H9 (cell line): ENCODE measurements at regions not wholly inside any gene's neighbourhood (a gene's known extent, or its start where the extent isn't known, plus 50 kb on each side); places are given as distances from the start of the nearest gene placed in this dataset.

Source experiments
- DNase-seq: peaks from one replicate; pipeline ENCODE4 v3.0.0-alpha.2; 2017
- H2AFZ ChIP-seq: one replicate; pipeline ENCODE4 v1.6.1; 2013; ENCODE audit warnings: mild to moderate bottlenecking, low read length, control low read depth, moderate library complexity
- H2AK5ac ChIP-seq: 2 replicates; pipeline ENCODE4 v1.6.1; 2013; ENCODE audit warnings: low read length, control low read depth, mixed read lengths; ENCODE audit not compliant: insufficient read length
- H2BK120ac ChIP-seq: one replicate; pipeline ENCODE4 v1.6.1; 2013; ENCODE audit warnings: low read depth, mild to moderate bottlenecking, low read length, control low read depth, inconsistent platforms; ENCODE audit not compliant: poor library complexity, severe bottlenecking
- H2BK12ac ChIP-seq: 2 replicates; pipeline ENCODE4 v1.6.1; 2013; ENCODE audit warnings: low read length, control low read depth, mixed read lengths, low read depth; ENCODE audit not compliant: insufficient read length
- H2BK15ac ChIP-seq: 2 replicates; pipeline ENCODE4 v1.6.1; 2013; ENCODE audit warnings: low read depth, low read length, control low read depth
- H2BK20ac ChIP-seq: one replicate; pipeline ENCODE4 v1.6.1; 2013; ENCODE audit warnings: low read depth, mild to moderate bottlenecking, low read length, control low read depth, inconsistent platforms; ENCODE audit not compliant: poor library complexity, severe bottlenecking
- H2BK5ac ChIP-seq: 2 replicates; pipeline ENCODE4 v1.6.1; 2013; ENCODE audit warnings: low read length, control low read depth, mixed read lengths; ENCODE audit not compliant: insufficient read length
- H3K14ac ChIP-seq: 2 replicates; pipeline ENCODE4 v1.6.1; 2013; ENCODE audit warnings: low read length, control low read depth; ENCODE audit not compliant: insufficient read depth
- H3K18ac ChIP-seq: 2 replicates; pipeline ENCODE4 v1.6.1; 2013; ENCODE audit warnings: low read depth, mild to moderate bottlenecking, mixed read lengths, low read length, control low read depth; ENCODE audit not compliant: insufficient read length
- H3K23ac ChIP-seq: 2 replicates; pipeline ENCODE4 v1.6.1; 2013; ENCODE audit warnings: low read length, control low read depth, mixed read lengths, low read depth; ENCODE audit not compliant: insufficient read length
- H3K23me2 ChIP-seq: 2 replicates; pipeline ENCODE4 v1.6.1; 2013; ENCODE audit warnings: low read depth, mild to moderate bottlenecking, mixed read lengths, low read length, control low read depth; ENCODE audit not compliant: insufficient read length, poor library complexity, severe bottlenecking
- H3K27ac ChIP-seq: 2 replicates; pipeline ENCODE4 v1.5.1; 2013; ENCODE audit warnings: low read length, control low read depth, mixed read lengths, low read depth; ENCODE audit not compliant: insufficient read length
- H3K27me3 ChIP-seq: 2 replicates; pipeline ENCODE4 v1.6.1; 2013; ENCODE audit warnings: low read length, control low read depth, inconsistent platforms; ENCODE audit not compliant: insufficient read depth
- H3K4ac ChIP-seq: 2 replicates; pipeline ENCODE4 v1.6.1; 2013; ENCODE audit warnings: low read depth, mild to moderate bottlenecking, control low read depth, inconsistent platforms, low read length, moderate library complexity
- H3K4me1 ChIP-seq: 2 replicates; pipeline ENCODE4 v1.6.1; 2013; ENCODE audit warnings: low read length, control low read depth, inconsistent platforms; ENCODE audit not compliant: insufficient read depth
- H3K4me2 ChIP-seq: 2 replicates; pipeline ENCODE4 v1.6.1; 2013; ENCODE audit warnings: low read length, control low read depth, mixed read lengths; ENCODE audit not compliant: insufficient read length, insufficient read depth
- H3K56ac ChIP-seq: 2 replicates; pipeline ENCODE4 v1.6.1; 2013; ENCODE audit warnings: low read depth, mild to moderate bottlenecking, mixed read lengths, low read length, control low read depth; ENCODE audit not compliant: insufficient read length
- H3K79me1 ChIP-seq: 2 replicates; pipeline ENCODE4 v1.6.1; 2013; ENCODE audit warnings: low read depth, mild to moderate bottlenecking, moderate library complexity, low read length, control low read depth, inconsistent platforms; ENCODE audit not compliant: insufficient read depth, poor library complexity, severe bottlenecking
- H3K79me2 ChIP-seq: 2 replicates; pipeline ENCODE4 v1.6.1; 2013; ENCODE audit warnings: low read length, control low read depth, inconsistent platforms; ENCODE audit not compliant: insufficient read depth
- H3K9ac ChIP-seq: 2 replicates; pipeline ENCODE4 v1.6.1; 2013; ENCODE audit warnings: low read length, control low read depth, mixed read lengths; ENCODE audit not compliant: insufficient read length; ENCODE audit errors: extremely low read depth
- H3K9me3 ChIP-seq: one replicate; pipeline ENCODE4 v1.6.1; 2013; ENCODE audit warnings: low read depth, low read length, inconsistent platforms; ENCODE audit not compliant: control insufficient read depth
- H3T11ph ChIP-seq: one replicate; pipeline ENCODE4 v1.6.1; 2013; ENCODE audit warnings: mild to moderate bottlenecking, low read length, control low read depth, inconsistent platforms
- H4K20me1 ChIP-seq: one replicate; pipeline ENCODE4 v1.6.1; 2013; ENCODE audit not compliant: control insufficient read depth, insufficient read length, insufficient read depth
- H4K5ac ChIP-seq: 2 replicates; pipeline ENCODE4 v1.6.1; 2013; ENCODE audit warnings: low read depth, mild to moderate bottlenecking, mixed read lengths, low read length, control low read depth; ENCODE audit not compliant: insufficient read length
- H4K8ac ChIP-seq: replicated peaks from 2 replicates; pipeline ENCODE4 v1.6.1; 2013; ENCODE audit warnings: low read length, control low read depth, mixed read lengths, low read depth; ENCODE audit not compliant: insufficient read length
- H4K91ac ChIP-seq: 2 replicates; pipeline ENCODE4 v1.6.1; 2013; ENCODE audit warnings: low read depth, mild to moderate bottlenecking, moderate library complexity, mixed read lengths, low read length, control low read depth; ENCODE audit not compliant: insufficient read length
- H3K27ac Mint-ChIP-seq, 3 experiments: 2 replicates in 2 of 3; 3 replicates in 1 of 3; pipeline ENCODE4 v1.8.0; 2020 to 2021; ENCODE audit warnings: mixed read lengths in 3 of 3, mild to moderate bottlenecking in 1 of 3, moderate library complexity in 1 of 3
- H3K27me3 Mint-ChIP-seq: 2 replicates; pipeline ENCODE4 v1.8.0; 2021; ENCODE audit warnings: low read depth, mild to moderate bottlenecking, moderate library complexity, mixed read lengths
- H3K36me3 Mint-ChIP-seq, 3 experiments: 2 replicates in 2 of 3; 3 replicates in 1 of 3; pipeline ENCODE4 v1.8.0; 2020 to 2021; ENCODE audit warnings: low read depth in 3 of 3, mixed read lengths in 3 of 3; ENCODE audit not compliant: insufficient read depth in 1 of 3
- H3K4me1 Mint-ChIP-seq, 2 experiments: 2 replicates each; pipeline ENCODE4 v1.8.0; 2020; ENCODE audit warnings: mixed read lengths in 2 of 2
- H3K4me3 Mint-ChIP-seq, 2 experiments: 2 replicates in 1 of 2; 3 replicates in 1 of 2; pipeline ENCODE4 v1.8.0; 2020 to 2021; ENCODE audit warnings: mild to moderate bottlenecking in 2 of 2, mixed read lengths in 2 of 2, moderate library complexity in 1 of 2
- H3K9me3 Mint-ChIP-seq, 2 experiments: 2 replicates in 1 of 2; 3 replicates in 1 of 2; pipeline ENCODE4 v1.8.0; 2020; ENCODE audit warnings: mild to moderate bottlenecking in 2 of 2, mixed read lengths in 2 of 2, moderate library complexity in 1 of 2
- WGBS: extraction: QIAGEN DNeasy Blood & Tissue Kit; methylation state at CpG from one replicate; pipeline ENCODE4 v1.1.7; 2013; ENCODE audit warnings: missing lambda C conversion rate, low lambda C conversion rate, mixed read lengths; ENCODE audit not compliant: insufficient read length; ENCODE audit errors: extremely low coverage; 5-methylcytosine and 5-hydroxymethylcytosine counted together
- TF ChIP-seq, protein P1 (sequence below): fragments of 200-600 bp; sonication (generic); conservative IDR thresholded peaks from 3 replicates; pipeline ENCODE4 v1.8.0; 2021; ENCODE audit warnings: antibody characterized with exemption, mild to moderate bottlenecking

- H2AFZ ChIP-seq, result no peak overlapping the region
- H3K27ac ChIP-seq, result no peak overlapping the region
- H3K27me3 ChIP-seq, result no peaks in the 10 kb centered on the region
- Mint-ChIP-seq H3K27me3 (peaks cover 3% of the 10 kb centered on the region; the same call in 1 of the 2 replicates), H3K36me3 (no peaks in the 10 kb centered on the region), H3K27ac (no peak overlapping the region), H3K4me1 (peaks cover 6 to 10% of the 10 kb centered on the region in 2 experiments), H3K9me3 (no peaks in the 10 kb centered on the region), H3K4me3 (no peak overlapping the region)
- H3K9ac ChIP-seq, result no peak overlapping the region
- TF ChIP-seq, protein P1, sequence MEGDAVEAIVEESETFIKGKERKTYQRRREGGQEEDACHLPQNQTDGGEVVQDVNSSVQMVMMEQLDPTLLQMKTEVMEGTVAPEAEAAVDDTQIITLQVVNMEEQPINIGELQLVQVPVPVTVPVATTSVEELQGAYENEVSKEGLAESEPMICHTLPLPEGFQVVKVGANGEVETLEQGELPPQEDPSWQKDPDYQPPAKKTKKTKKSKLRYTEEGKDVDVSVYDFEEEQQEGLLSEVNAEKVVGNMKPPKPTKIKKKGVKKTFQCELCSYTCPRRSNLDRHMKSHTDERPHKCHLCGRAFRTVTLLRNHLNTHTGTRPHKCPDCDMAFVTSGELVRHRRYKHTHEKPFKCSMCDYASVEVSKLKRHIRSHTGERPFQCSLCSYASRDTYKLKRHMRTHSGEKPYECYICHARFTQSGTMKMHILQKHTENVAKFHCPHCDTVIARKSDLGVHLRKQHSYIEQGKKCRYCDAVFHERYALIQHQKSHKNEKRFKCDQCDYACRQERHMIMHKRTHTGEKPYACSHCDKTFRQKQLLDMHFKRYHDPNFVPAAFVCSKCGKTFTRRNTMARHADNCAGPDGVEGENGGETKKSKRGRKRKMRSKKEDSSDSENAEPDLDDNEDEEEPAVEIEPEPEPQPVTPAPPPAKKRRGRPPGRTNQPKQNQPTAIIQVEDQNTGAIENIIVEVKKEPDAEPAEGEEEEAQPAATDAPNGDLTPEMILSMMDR, result no peak
- H3K18ac ChIP-seq, result no peak overlapping the region
- no peak overlapping the region for H4K5ac ChIP-seq
- no peak overlapping the region for H3K23ac ChIP-seq
- H4K20me1 ChIP-seq, result no peaks in the 10 kb centered on the region
- no peak overlapping the region for H3K56ac ChIP-seq
- H3K14ac ChIP-seq, result no peak overlapping the region
- H2BK120ac ChIP-seq, result no peak overlapping the region
- H3K4me2 ChIP-seq, result no peak overlapping the region
- H3T11ph ChIP-seq, result no peak overlapping the region
- no peaks in the 10 kb centered on the region for H3K9me3 ChIP-seq
- no peak for DNase-seq
- H3K4ac ChIP-seq, result no peak overlapping the region
- no peaks in the 10 kb centered on the region for H3K23me2 ChIP-seq
- no peak overlapping the region for H2BK15ac ChIP-seq
- no CpG with 5 or more reads among the region's 1 CpG for WGBS
- H4K8ac ChIP-seq, result no peak overlapping the region
- no peaks in the 10 kb centered on the region for H3K79me1 ChIP-seq
- H2AK5ac ChIP-seq, result no peak overlapping the region
- no peak overlapping the region for H2BK20ac ChIP-seq
- H2BK12ac ChIP-seq, result no peak overlapping the region
- 0 out of 2 replicates have a peak, but pooled peaks cover 4% of the 10 kb centered on the region for H3K4me1 ChIP-seq
- H2BK5ac ChIP-seq, result no peak overlapping the region
- H3K79me2 ChIP-seq, result no peaks in the 10 kb centered on the region
- H4K91ac ChIP-seq, result no peak overlapping the region
Measured at GRCh38 chr4:110678517-110679227, 55.8 kb upstream of the PITX2 start.
